K562 (cell line): ENCODE measurements at regions not wholly inside any gene's neighbourhood (a gene's known extent, or its start where the extent isn't known, plus 50 kb on each side); places are given as distances from the start of the nearest gene placed in this dataset.
A peak's percentile ranks its signal among the peaks of the same experiment; 100 is the strongest.

Source experiments
- BCL6 ChIP-seq: fragments of 250-450 bp; sonication (Bioruptor Pico); IDR thresholded peaks from 2 replicates; pipeline ENCODE4 v1.4.0; 2020
- CHD2 ChIP-seq: IDR thresholded peaks from 2 replicates; pipeline ENCODE4 v1.6.1; 2011; ENCODE audit warnings: low read depth, low read length
- GABPB2 ChIP-seq: fragments of 250-450 bp; sonication (Bioruptor Pico); conservative IDR thresholded peaks from 2 replicates; pipeline ENCODE4 v1.5.1; 2021; ENCODE audit warnings: mild to moderate bottlenecking
- LCOR ChIP-seq: sonication (generic); formaldehyde crosslinking; IDR thresholded peaks from 2 replicates; pipeline ENCODE4 v1.8.0; 2022; ENCODE audit warnings: mild to moderate bottlenecking, missing genetic modification reagents
- NFXL1 ChIP-seq: fragments of 450-650 bp; formaldehyde crosslinking; IDR thresholded peaks from 2 replicates; pipeline ENCODE4 v1.4.0; 2021; ENCODE audit warnings: mild to moderate bottlenecking
- NRF1 ChIP-seq, 2 experiments: fragments of 450-650 bp; IDR thresholded peaks in 1 of 2; conservative IDR thresholded peaks in 1 of 2; 2 replicates each; pipeline ENCODE4 v1.6.1; 2014; ENCODE audit warnings: mild to moderate bottlenecking in 2 of 2
- PYGO2 ChIP-seq: fragments of 450-650 bp; IDR thresholded peaks from 2 replicates; pipeline ENCODE4 v1.6.1; 2016; ENCODE audit warnings: mild to moderate bottlenecking, missing genetic modification characterization, moderate library complexity, missing compliant biosample characterization
- SAP30 ChIP-seq: fragments of 200-600 bp; sonication (generic); IDR thresholded peaks from 2 replicates; pipeline ENCODE4 v1.6.1; 2012; ENCODE audit warnings: borderline replicate concordance, low read depth, mild to moderate bottlenecking, moderate library complexity, low read length, control low read depth, inconsistent platforms; ENCODE audit not compliant: insufficient read depth, poor library complexity, severe bottlenecking
- SMAD4 ChIP-seq: fragments of 250-450 bp; sonication (Bioruptor Pico); conservative IDR thresholded peaks from 2 replicates; pipeline ENCODE4 v1.8.0; 2021; ENCODE audit warnings: inconsistent platforms, mild to moderate bottlenecking, moderate library complexity
- SNIP1 ChIP-seq: fragments of 450-650 bp; IDR thresholded peaks from 2 replicates; pipeline ENCODE4 v1.7.1; 2017; ENCODE audit warnings: low read depth, mild to moderate bottlenecking
- SNRNP70 ChIP-seq: fragments of 200-400 bp; formaldehyde crosslinking; optimal IDR thresholded peaks from 2 replicates; pipeline ENCODE3; 2017; ENCODE audit warnings: low read depth, low read length
- SP1 ChIP-seq: sonication (generic); formaldehyde crosslinking; IDR thresholded peaks from 2 replicates; pipeline ENCODE4 v1.8.1; 2022; ENCODE audit warnings: mild to moderate bottlenecking, missing genetic modification reagents
- TARDBP ChIP-seq: fragments of 450-650 bp; IDR thresholded peaks from 2 replicates; pipeline ENCODE4 v1.6.1; 2016
- ZNF444 ChIP-seq: fragments of 250-450 bp; sonication (Bioruptor Pico); IDR thresholded peaks from 2 replicates; pipeline ENCODE4 v1.4.0; 2020; ENCODE audit warnings: mild to moderate bottlenecking, moderate library complexity
- ZNF57 ChIP-seq: fragments of 450-650 bp; formaldehyde crosslinking; IDR thresholded peaks from 2 replicates; pipeline ENCODE4 v1.4.0; 2020; ENCODE audit warnings: mild to moderate bottlenecking, moderate library complexity
- ZSCAN32 ChIP-seq: fragments of 450-650 bp; formaldehyde crosslinking; IDR thresholded peaks from 2 replicates; pipeline ENCODE4 v1.4.0; 2020; ENCODE audit warnings: mild to moderate bottlenecking, moderate library complexity
- TF ChIP-seq, protein P1 (sequence below): sonication (generic); formaldehyde crosslinking; IDR thresholded peaks from 2 replicates; pipeline ENCODE4 v1.8.0; 2023; ENCODE audit warnings: missing genetic modification reagents, mild to moderate bottlenecking, borderline replicate concordance
- TF ChIP-seq, protein P2 (sequence below): sonication (generic); formaldehyde crosslinking; IDR thresholded peaks from 2 replicates; pipeline ENCODE4 v1.9.0; 2022; ENCODE audit warnings: mild to moderate bottlenecking, missing genetic modification reagents
- TF ChIP-seq, protein P3 (sequence below), 2 experiments: IDR thresholded peaks; 2 replicates each; pipeline ENCODE4 v1.6.1; 2011; ENCODE audit warnings: borderline replicate concordance in 1 of 2, control low read depth in 1 of 2, low read depth in 1 of 2, low read length in 1 of 2, mild to moderate bottlenecking in 1 of 2, mixed read lengths in 1 of 2, moderate library complexity in 1 of 2; ENCODE audit not compliant: insufficient read depth in 1 of 2, insufficient read length in 1 of 2, poor library complexity in 1 of 2, severe bottlenecking in 1 of 2; ENCODE audit errors: extremely low read depth in 1 of 2
- TF ChIP-seq, protein P4 (sequence below): sonication (generic); formaldehyde crosslinking; IDR thresholded peaks from 2 replicates; pipeline ENCODE4 v1.8.0; 2022; ENCODE audit warnings: mild to moderate bottlenecking, missing genetic modification reagents

DNA sequence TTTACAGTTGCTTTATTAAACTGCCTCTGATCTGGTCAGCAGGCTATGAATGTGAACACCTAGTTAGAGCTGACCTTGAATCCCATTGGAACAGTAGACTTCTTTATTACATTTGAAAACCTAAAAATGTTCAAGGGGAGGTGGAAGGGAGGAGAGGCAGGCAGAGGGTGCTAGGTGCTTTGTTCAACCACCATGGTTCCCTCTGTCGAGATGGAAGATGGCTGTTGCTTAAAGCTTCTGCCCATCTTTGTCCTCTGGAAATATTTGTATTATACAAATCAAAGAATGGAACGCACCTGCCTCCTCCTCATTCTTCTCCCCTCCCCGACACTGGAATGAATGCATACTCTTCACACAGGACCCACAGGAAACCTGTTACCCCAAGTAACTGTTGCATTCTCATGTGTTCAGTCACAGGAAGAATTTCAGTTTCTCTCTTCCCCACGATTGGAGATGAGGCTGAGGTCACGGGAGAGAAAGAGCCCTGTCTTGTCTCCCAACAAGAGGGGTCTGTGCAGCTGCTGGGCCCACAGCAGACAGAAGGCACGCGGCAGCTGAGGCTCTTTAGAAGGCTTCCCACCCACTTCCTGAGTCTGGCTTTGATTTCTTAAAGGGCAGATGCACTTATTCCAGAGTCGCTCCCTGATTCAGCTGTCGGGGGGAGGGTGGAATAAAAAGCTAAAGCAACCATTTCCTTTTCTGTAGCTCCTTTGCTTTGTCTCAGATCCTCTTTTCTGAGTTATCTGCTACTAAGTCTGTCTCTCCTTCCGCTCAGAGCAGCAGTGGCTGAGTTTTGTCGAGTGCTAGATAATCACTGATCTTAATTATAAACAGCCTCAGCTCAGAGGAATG lies 217.9 kb upstream of the BTG1 start (continued):
- TF ChIP-seq, protein P1, sequence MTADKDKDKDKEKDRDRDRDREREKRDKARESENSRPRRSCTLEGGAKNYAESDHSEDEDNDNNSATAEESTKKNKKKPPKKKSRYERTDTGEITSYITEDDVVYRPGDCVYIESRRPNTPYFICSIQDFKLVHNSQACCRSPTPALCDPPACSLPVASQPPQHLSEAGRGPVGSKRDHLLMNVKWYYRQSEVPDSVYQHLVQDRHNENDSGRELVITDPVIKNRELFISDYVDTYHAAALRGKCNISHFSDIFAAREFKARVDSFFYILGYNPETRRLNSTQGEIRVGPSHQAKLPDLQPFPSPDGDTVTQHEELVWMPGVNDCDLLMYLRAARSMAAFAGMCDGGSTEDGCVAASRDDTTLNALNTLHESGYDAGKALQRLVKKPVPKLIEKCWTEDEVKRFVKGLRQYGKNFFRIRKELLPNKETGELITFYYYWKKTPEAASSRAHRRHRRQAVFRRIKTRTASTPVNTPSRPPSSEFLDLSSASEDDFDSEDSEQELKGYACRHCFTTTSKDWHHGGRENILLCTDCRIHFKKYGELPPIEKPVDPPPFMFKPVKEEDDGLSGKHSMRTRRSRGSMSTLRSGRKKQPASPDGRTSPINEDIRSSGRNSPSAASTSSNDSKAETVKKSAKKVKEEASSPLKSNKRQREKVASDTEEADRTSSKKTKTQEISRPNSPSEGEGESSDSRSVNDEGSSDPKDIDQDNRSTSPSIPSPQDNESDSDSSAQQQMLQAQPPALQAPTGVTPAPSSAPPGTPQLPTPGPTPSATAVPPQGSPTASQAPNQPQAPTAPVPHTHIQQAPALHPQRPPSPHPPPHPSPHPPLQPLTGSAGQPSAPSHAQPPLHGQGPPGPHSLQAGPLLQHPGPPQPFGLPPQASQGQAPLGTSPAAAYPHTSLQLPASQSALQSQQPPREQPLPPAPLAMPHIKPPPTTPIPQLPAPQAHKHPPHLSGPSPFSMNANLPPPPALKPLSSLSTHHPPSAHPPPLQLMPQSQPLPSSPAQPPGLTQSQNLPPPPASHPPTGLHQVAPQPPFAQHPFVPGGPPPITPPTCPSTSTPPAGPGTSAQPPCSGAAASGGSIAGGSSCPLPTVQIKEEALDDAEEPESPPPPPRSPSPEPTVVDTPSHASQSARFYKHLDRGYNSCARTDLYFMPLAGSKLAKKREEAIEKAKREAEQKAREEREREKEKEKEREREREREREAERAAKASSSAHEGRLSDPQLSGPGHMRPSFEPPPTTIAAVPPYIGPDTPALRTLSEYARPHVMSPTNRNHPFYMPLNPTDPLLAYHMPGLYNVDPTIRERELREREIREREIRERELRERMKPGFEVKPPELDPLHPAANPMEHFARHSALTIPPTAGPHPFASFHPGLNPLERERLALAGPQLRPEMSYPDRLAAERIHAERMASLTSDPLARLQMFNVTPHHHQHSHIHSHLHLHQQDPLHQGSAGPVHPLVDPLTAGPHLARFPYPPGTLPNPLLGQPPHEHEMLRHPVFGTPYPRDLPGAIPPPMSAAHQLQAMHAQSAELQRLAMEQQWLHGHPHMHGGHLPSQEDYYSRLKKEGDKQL = no peak
- TF ChIP-seq LCOR (CRISPR knock-in tag) (no peak), SNRNP70 (no peak), ZSCAN32 (CRISPR knock-in tag) (no peak), CHD2 (no peak), SAP30 (no peak), ZNF57 (CRISPR knock-in tag) (no peak), BCL6 (CRISPR knock-in tag) (no peak), SNIP1 (no peak), TARDBP (no peak), ZNF444 (CRISPR knock-in tag) (no peak), NFXL1 (CRISPR knock-in tag) (no peak), SMAD4 (peak; percentile 64; the same call in 1 of the 2 replicates), NRF1 (conservative IDR thresholded peaks at IDR 0.05 in 1 of 2, IDR thresholded peaks at IDR 0.05 in 1 of 2) (0 out of 4 replicates have a peak, but pooled peaks of 1 of the 2 experiments have one; percentile 11), GABPB2 (no peak), SP1 (CRISPR knock-in tag) (no peak), PYGO2 (tag) (no peak)
- TF ChIP-seq, protein P2, sequence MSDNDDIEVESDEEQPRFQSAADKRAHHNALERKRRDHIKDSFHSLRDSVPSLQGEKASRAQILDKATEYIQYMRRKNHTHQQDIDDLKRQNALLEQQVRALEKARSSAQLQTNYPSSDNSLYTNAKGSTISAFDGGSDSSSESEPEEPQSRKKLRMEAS (CRISPR knock-in tag) = peak; percentile 46
- TF ChIP-seq, protein P3, sequence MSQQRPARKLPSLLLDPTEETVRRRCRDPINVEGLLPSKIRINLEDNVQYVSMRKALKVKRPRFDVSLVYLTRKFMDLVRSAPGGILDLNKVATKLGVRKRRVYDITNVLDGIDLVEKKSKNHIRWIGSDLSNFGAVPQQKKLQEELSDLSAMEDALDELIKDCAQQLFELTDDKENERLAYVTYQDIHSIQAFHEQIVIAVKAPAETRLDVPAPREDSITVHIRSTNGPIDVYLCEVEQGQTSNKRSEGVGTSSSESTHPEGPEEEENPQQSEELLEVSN (IDR thresholded peaks at IDR 0.05; ENCODE audit: borderline replicate concordance in 1 of 2, extremely low read depth in 1 of 2, insufficient read depth in 1 of 2, insufficient read length in 1 of 2, low read depth in 1 of 2, low read length in 1 of 2, poor library complexity in 1 of 2, severe bottlenecking in 1 of 2) = peak in 1 of 2 experiments; percentile 55
- TF ChIP-seq, protein P4, sequence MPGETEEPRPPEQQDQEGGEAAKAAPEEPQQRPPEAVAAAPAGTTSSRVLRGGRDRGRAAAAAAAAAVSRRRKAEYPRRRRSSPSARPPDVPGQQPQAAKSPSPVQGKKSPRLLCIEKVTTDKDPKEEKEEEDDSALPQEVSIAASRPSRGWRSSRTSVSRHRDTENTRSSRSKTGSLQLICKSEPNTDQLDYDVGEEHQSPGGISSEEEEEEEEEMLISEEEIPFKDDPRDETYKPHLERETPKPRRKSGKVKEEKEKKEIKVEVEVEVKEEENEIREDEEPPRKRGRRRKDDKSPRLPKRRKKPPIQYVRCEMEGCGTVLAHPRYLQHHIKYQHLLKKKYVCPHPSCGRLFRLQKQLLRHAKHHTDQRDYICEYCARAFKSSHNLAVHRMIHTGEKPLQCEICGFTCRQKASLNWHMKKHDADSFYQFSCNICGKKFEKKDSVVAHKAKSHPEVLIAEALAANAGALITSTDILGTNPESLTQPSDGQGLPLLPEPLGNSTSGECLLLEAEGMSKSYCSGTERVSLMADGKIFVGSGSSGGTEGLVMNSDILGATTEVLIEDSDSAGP (CRISPR knock-in tag) = peak; percentile 68
